ENCODE measurements at regions not wholly inside any gene's neighbourhood (a gene's known extent, or its start where the extent isn't known, plus 50 kb on each side); places are given as distances from the start of the nearest gene placed in this dataset.

- no peak overlapping the region for H3K27ac ChIP-seq
- TF ChIP-seq, protein P1, sequence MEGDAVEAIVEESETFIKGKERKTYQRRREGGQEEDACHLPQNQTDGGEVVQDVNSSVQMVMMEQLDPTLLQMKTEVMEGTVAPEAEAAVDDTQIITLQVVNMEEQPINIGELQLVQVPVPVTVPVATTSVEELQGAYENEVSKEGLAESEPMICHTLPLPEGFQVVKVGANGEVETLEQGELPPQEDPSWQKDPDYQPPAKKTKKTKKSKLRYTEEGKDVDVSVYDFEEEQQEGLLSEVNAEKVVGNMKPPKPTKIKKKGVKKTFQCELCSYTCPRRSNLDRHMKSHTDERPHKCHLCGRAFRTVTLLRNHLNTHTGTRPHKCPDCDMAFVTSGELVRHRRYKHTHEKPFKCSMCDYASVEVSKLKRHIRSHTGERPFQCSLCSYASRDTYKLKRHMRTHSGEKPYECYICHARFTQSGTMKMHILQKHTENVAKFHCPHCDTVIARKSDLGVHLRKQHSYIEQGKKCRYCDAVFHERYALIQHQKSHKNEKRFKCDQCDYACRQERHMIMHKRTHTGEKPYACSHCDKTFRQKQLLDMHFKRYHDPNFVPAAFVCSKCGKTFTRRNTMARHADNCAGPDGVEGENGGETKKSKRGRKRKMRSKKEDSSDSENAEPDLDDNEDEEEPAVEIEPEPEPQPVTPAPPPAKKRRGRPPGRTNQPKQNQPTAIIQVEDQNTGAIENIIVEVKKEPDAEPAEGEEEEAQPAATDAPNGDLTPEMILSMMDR (conservative IDR thresholded peaks at IDR 0.05), result no peak
Observed at GRCh38 chr21:41075656-41076055, 92.3 kb upstream of the BACE2 start.

DNA sequence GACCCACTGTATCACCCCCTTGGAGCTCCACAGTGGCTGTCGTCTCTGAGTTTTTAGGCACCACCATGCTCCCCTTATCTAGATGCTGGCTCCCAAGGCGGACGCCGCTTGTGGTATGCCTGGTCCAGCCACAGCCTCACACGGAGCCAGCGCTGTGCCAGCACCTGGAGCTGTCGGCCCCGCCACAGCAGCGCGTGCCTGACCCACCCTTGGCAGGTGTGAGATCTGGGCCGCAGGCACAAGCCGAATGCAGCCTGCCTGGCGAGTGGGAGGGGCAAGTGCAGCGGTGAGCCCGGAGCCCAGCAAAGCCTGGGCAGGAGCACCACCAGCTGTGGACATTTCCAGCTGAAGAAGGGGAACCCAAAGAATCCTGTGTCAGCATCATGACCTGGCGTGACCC, 91.9 kb upstream of the BACE2 start:
- no peak overlapping the region for H3K27ac ChIP-seq
- TF ChIP-seq, protein P1 (conservative IDR thresholded peaks at IDR 0.05), result no peak

- H3K27ac ChIP-seq, result no peak overlapping the region
- TF ChIP-seq, protein P1 (conservative IDR thresholded peaks at IDR 0.05), result no peak
Observed at GRCh38 chr21:41079159-41079558, 88.8 kb upstream of the BACE2 start.

DNA sequence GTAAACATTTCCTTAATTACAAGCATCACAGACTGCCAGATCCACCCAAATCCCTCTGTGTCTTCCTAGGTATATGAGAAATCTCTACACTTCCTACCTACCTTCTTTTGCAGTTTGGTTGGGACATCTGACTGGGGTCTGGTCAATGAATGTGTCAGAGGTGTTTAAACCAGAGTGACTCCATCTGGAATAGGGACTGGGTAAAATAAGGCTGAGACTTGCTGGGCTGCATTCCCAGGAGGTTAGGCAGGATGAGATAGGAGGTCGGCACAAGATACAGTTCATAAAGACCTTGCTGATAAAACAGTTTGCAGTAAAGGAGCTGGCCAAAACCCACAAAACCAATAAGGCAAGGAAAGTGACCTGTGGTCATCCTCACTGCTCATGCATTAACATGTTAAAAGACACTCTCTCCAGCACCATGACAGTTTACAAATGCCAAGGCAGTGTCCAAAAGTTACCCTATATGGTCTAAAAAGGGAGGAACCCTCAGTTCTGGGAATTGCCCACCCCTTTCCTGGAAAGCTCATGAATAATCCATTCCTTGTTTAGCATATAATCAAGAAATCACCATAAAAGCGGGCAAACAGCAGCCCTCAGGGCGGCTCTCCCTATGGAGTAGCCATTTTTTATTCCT, 87.4 kb upstream of the BACE2 start:
- no peak overlapping the region for H3K27ac ChIP-seq
- TF ChIP-seq, protein P1 (conservative IDR thresholded peaks at IDR 0.05), result no peak

GRCh38 chr21:41086569-41086968, 81.4 kb upstream of the BACE2 start:
- no peak overlapping the region for H3K27ac ChIP-seq
- TF ChIP-seq, protein P1 (conservative IDR thresholded peaks at IDR 0.05), result no peak

DNA sequence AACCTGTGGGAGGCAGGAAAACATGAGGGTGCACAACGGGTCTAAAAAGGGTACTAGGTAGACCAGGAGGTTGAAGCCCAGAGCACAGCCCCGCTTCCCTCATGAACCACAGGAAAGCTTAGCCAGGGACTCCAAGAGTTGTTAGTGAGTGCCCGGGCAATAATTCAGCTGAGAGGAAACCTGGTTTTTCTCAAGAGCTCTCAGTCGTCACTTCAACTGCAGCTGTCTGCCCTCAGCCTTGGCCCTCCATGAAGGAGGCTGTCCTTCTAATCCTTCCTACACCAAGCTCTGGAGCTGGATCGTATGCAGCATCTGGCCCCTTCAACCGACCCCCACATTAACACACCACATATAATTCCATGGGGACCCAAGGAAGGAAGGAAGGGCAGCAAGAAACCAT, 77.0 kb upstream of the BACE2 start:
- H3K27ac ChIP-seq, result no peak overlapping the region

GRCh38 chr21:41091616-41092015, 76.3 kb upstream of the BACE2 start:
- TF ChIP-seq, protein P1 (conservative IDR thresholded peaks at IDR 0.05), result no peak
- no peak overlapping the region for H3K27ac ChIP-seq

More for the DNA sequence above, 77.0 kb upstream of the BACE2 start:
- TF ChIP-seq, protein P1 (conservative IDR thresholded peaks at IDR 0.05), result no peak
